HL-60 (cell line): ENCODE measurements at regions not wholly inside any gene's neighbourhood (a gene's known extent, or its start where the extent isn't known, plus 50 kb on each side); places are given as distances from the start of the nearest gene placed in this dataset.

Experiments used
- CTCF ChIP-seq: IDR thresholded peaks from one replicate; pipeline ENCODE4 v1.5.1; 2011; ENCODE audit warnings: low read length, control low read depth, inconsistent platforms; ENCODE audit not compliant: insufficient read depth
- POLR2AphosphoS5 ChIP-seq: IDR thresholded peaks from 2 replicates; pipeline ENCODE4 v1.6.1; 2012; ENCODE audit warnings: low read depth
- REST ChIP-seq: IDR thresholded peaks from 2 replicates; pipeline ENCODE4 v1.6.1; 2012; ENCODE audit warnings: low read depth; ENCODE audit not compliant: insufficient replicate concordance
- SPI1 ChIP-seq: IDR thresholded peaks from 2 replicates; pipeline ENCODE4 v1.6.1; 2012; ENCODE audit warnings: low read depth, mild to moderate bottlenecking, borderline replicate concordance

- TF ChIP-seq POLR2AphosphoS5 (no peak), CTCF (no peak), REST (no peak), SPI1 (no peak)
Observed at GRCh38 chr14:31939934-31940333, 137.2 kb upstream of the ARHGAP5 start.
